H9 (cell line): ENCODE measurements at regions not wholly inside any gene's neighbourhood (a gene's known extent, or its start where the extent isn't known, plus 50 kb on each side); places are given as distances from the start of the nearest gene placed in this dataset.

ENCODE experiments used
- DNase-seq: peaks from one replicate; pipeline ENCODE4 v3.0.0-alpha.2; 2017
- H2AFZ ChIP-seq: one replicate; pipeline ENCODE4 v1.6.1; 2013; ENCODE audit warnings: mild to moderate bottlenecking, low read length, control low read depth, moderate library complexity
- H2AK5ac ChIP-seq: 2 replicates; pipeline ENCODE4 v1.6.1; 2013; ENCODE audit warnings: low read length, control low read depth, mixed read lengths; ENCODE audit not compliant: insufficient read length
- H2BK120ac ChIP-seq: one replicate; pipeline ENCODE4 v1.6.1; 2013; ENCODE audit warnings: low read depth, mild to moderate bottlenecking, low read length, control low read depth, inconsistent platforms; ENCODE audit not compliant: poor library complexity, severe bottlenecking
- H2BK12ac ChIP-seq: 2 replicates; pipeline ENCODE4 v1.6.1; 2013; ENCODE audit warnings: low read length, control low read depth, mixed read lengths, low read depth; ENCODE audit not compliant: insufficient read length
- H2BK15ac ChIP-seq: 2 replicates; pipeline ENCODE4 v1.6.1; 2013; ENCODE audit warnings: low read depth, low read length, control low read depth
- H2BK20ac ChIP-seq: one replicate; pipeline ENCODE4 v1.6.1; 2013; ENCODE audit warnings: low read depth, mild to moderate bottlenecking, low read length, control low read depth, inconsistent platforms; ENCODE audit not compliant: poor library complexity, severe bottlenecking
- H2BK5ac ChIP-seq: 2 replicates; pipeline ENCODE4 v1.6.1; 2013; ENCODE audit warnings: low read length, control low read depth, mixed read lengths; ENCODE audit not compliant: insufficient read length
- H3K14ac ChIP-seq: 2 replicates; pipeline ENCODE4 v1.6.1; 2013; ENCODE audit warnings: low read length, control low read depth; ENCODE audit not compliant: insufficient read depth
- H3K18ac ChIP-seq: 2 replicates; pipeline ENCODE4 v1.6.1; 2013; ENCODE audit warnings: low read depth, mild to moderate bottlenecking, mixed read lengths, low read length, control low read depth; ENCODE audit not compliant: insufficient read length
- H3K23ac ChIP-seq: 2 replicates; pipeline ENCODE4 v1.6.1; 2013; ENCODE audit warnings: low read length, control low read depth, mixed read lengths, low read depth; ENCODE audit not compliant: insufficient read length
- H3K23me2 ChIP-seq: 2 replicates; pipeline ENCODE4 v1.6.1; 2013; ENCODE audit warnings: low read depth, mild to moderate bottlenecking, mixed read lengths, low read length, control low read depth; ENCODE audit not compliant: insufficient read length, poor library complexity, severe bottlenecking
- H3K27ac ChIP-seq: 2 replicates; pipeline ENCODE4 v1.5.1; 2013; ENCODE audit warnings: low read length, control low read depth, mixed read lengths, low read depth; ENCODE audit not compliant: insufficient read length
- H3K27me3 ChIP-seq: 2 replicates; pipeline ENCODE4 v1.6.1; 2013; ENCODE audit warnings: low read length, control low read depth, inconsistent platforms; ENCODE audit not compliant: insufficient read depth
- H3K4ac ChIP-seq: 2 replicates; pipeline ENCODE4 v1.6.1; 2013; ENCODE audit warnings: low read depth, mild to moderate bottlenecking, control low read depth, inconsistent platforms, low read length, moderate library complexity
- H3K4me1 ChIP-seq: 2 replicates; pipeline ENCODE4 v1.6.1; 2013; ENCODE audit warnings: low read length, control low read depth, inconsistent platforms; ENCODE audit not compliant: insufficient read depth
- H3K4me2 ChIP-seq: 2 replicates; pipeline ENCODE4 v1.6.1; 2013; ENCODE audit warnings: low read length, control low read depth, mixed read lengths; ENCODE audit not compliant: insufficient read length, insufficient read depth
- H3K56ac ChIP-seq: 2 replicates; pipeline ENCODE4 v1.6.1; 2013; ENCODE audit warnings: low read depth, mild to moderate bottlenecking, mixed read lengths, low read length, control low read depth; ENCODE audit not compliant: insufficient read length
- H3K79me1 ChIP-seq: 2 replicates; pipeline ENCODE4 v1.6.1; 2013; ENCODE audit warnings: low read depth, mild to moderate bottlenecking, moderate library complexity, low read length, control low read depth, inconsistent platforms; ENCODE audit not compliant: insufficient read depth, poor library complexity, severe bottlenecking
- H3K79me2 ChIP-seq: 2 replicates; pipeline ENCODE4 v1.6.1; 2013; ENCODE audit warnings: low read length, control low read depth, inconsistent platforms; ENCODE audit not compliant: insufficient read depth
- H3K9ac ChIP-seq: 2 replicates; pipeline ENCODE4 v1.6.1; 2013; ENCODE audit warnings: low read length, control low read depth, mixed read lengths; ENCODE audit not compliant: insufficient read length; ENCODE audit errors: extremely low read depth
- H3K9me3 ChIP-seq: one replicate; pipeline ENCODE4 v1.6.1; 2013; ENCODE audit warnings: low read depth, low read length, inconsistent platforms; ENCODE audit not compliant: control insufficient read depth
- H3T11ph ChIP-seq: one replicate; pipeline ENCODE4 v1.6.1; 2013; ENCODE audit warnings: mild to moderate bottlenecking, low read length, control low read depth, inconsistent platforms
- H4K20me1 ChIP-seq: one replicate; pipeline ENCODE4 v1.6.1; 2013; ENCODE audit not compliant: control insufficient read depth, insufficient read length, insufficient read depth
- H4K5ac ChIP-seq: 2 replicates; pipeline ENCODE4 v1.6.1; 2013; ENCODE audit warnings: low read depth, mild to moderate bottlenecking, mixed read lengths, low read length, control low read depth; ENCODE audit not compliant: insufficient read length
- H4K8ac ChIP-seq: replicated peaks from 2 replicates; pipeline ENCODE4 v1.6.1; 2013; ENCODE audit warnings: low read length, control low read depth, mixed read lengths, low read depth; ENCODE audit not compliant: insufficient read length
- H4K91ac ChIP-seq: 2 replicates; pipeline ENCODE4 v1.6.1; 2013; ENCODE audit warnings: low read depth, mild to moderate bottlenecking, moderate library complexity, mixed read lengths, low read length, control low read depth; ENCODE audit not compliant: insufficient read length
- H3K27ac Mint-ChIP-seq, 3 experiments: 2 replicates in 2 of 3; 3 replicates in 1 of 3; pipeline ENCODE4 v1.8.0; 2020 to 2021; ENCODE audit warnings: mixed read lengths in 3 of 3, mild to moderate bottlenecking in 1 of 3, moderate library complexity in 1 of 3
- H3K27me3 Mint-ChIP-seq: 2 replicates; pipeline ENCODE4 v1.8.0; 2021; ENCODE audit warnings: low read depth, mild to moderate bottlenecking, moderate library complexity, mixed read lengths
- H3K36me3 Mint-ChIP-seq, 3 experiments: 2 replicates in 2 of 3; 3 replicates in 1 of 3; pipeline ENCODE4 v1.8.0; 2020 to 2021; ENCODE audit warnings: low read depth in 3 of 3, mixed read lengths in 3 of 3; ENCODE audit not compliant: insufficient read depth in 1 of 3
- H3K4me1 Mint-ChIP-seq, 2 experiments: 2 replicates each; pipeline ENCODE4 v1.8.0; 2020; ENCODE audit warnings: mixed read lengths in 2 of 2
- H3K4me3 Mint-ChIP-seq, 2 experiments: 2 replicates in 1 of 2; 3 replicates in 1 of 2; pipeline ENCODE4 v1.8.0; 2020 to 2021; ENCODE audit warnings: mild to moderate bottlenecking in 2 of 2, mixed read lengths in 2 of 2, moderate library complexity in 1 of 2
- H3K9me3 Mint-ChIP-seq, 2 experiments: 2 replicates in 1 of 2; 3 replicates in 1 of 2; pipeline ENCODE4 v1.8.0; 2020; ENCODE audit warnings: mild to moderate bottlenecking in 2 of 2, mixed read lengths in 2 of 2, moderate library complexity in 1 of 2
- CTCF ChIP-seq: fragments of 200-600 bp; sonication (generic); conservative IDR thresholded peaks from 3 replicates; pipeline ENCODE4 v1.8.0; 2021; ENCODE audit warnings: antibody characterized with exemption, mild to moderate bottlenecking
- WGBS: extraction: QIAGEN DNeasy Blood & Tissue Kit; methylation state at CpG from one replicate; pipeline ENCODE4 v1.1.7; 2013; ENCODE audit warnings: missing lambda C conversion rate, low lambda C conversion rate, mixed read lengths; ENCODE audit not compliant: insufficient read length; ENCODE audit errors: extremely low coverage; 5-methylcytosine and 5-hydroxymethylcytosine counted together

GRCh38 chr3:159559771-159560170, 428.9 kb upstream of the IL12A start:
- Mint-ChIP-seq H3K9me3 (no peaks in the 10 kb centered on the region; a peak in 1 of 5 replicates), H3K27ac (no peak overlapping the region), H3K36me3 (no peaks in the 10 kb centered on the region), H3K4me1 (peaks cover 34 to 37% of the 10 kb centered on the region in 2 experiments), H3K4me3 (no peak overlapping the region; a peak in 1 of 5 replicates), H3K27me3 (peaks cover 26% of the 10 kb centered on the region)
- no peak overlapping the region for H2BK12ac ChIP-seq
- H3T11ph ChIP-seq: no peak overlapping the region
- TF ChIP-seq CTCF: no peak
- H3K18ac ChIP-seq: no peak overlapping the region
- H2BK15ac ChIP-seq: no peak overlapping the region
- no peak overlapping the region for H2AFZ ChIP-seq
- no peak overlapping the region for H4K5ac ChIP-seq
- H3K79me2 ChIP-seq: no peaks in the 10 kb centered on the region
- H4K8ac ChIP-seq: no peak overlapping the region
- H3K14ac ChIP-seq: no peak overlapping the region
- H3K23me2 ChIP-seq: no peaks in the 10 kb centered on the region
- no peaks in the 10 kb centered on the region for H4K20me1 ChIP-seq
- H4K91ac ChIP-seq: no peak overlapping the region
- WGBS: no CpG with 5 or more reads among the region's 1 CpG
- peak overlapping the region; percentile 62 for H3K4me2 ChIP-seq
- peaks cover 7% of the 10 kb centered on the region; the same call in 1 of the 2 replicates for H3K4me1 ChIP-seq
- no peaks in the 10 kb centered on the region for H3K79me1 ChIP-seq
- H3K27ac ChIP-seq: no peak overlapping the region
- H2BK5ac ChIP-seq: no peak overlapping the region
- peaks cover 3% of the 10 kb centered on the region; the same call in 1 of the 2 replicates for H3K27me3 ChIP-seq
- H3K56ac ChIP-seq: no peak overlapping the region
- H2AK5ac ChIP-seq: no peak overlapping the region
- no peaks in the 10 kb centered on the region for H3K9me3 ChIP-seq
- H3K23ac ChIP-seq: no peak overlapping the region
- H2BK20ac ChIP-seq: no peak overlapping the region
- H3K4ac ChIP-seq: no peak overlapping the region
- no peak overlapping the region for H2BK120ac ChIP-seq
- DNase-seq: no peak
- H3K9ac ChIP-seq: no peak overlapping the region
